GM18907 (cell line): ENCODE measurements at regions not wholly inside any gene's neighbourhood (a gene's known extent, or its start where the extent isn't known, plus 50 kb on each side); places are given as distances from the start of the nearest gene placed in this dataset.

Experiments used
- ATAC-seq: cut with Tn5 transposase; IDR thresholded peaks from one replicate; pipeline ENCODE4 v1.9.1; 2021; ENCODE audit warnings: mild to moderate bottlenecking, moderate library complexity; ENCODE audit not compliant: unreplicated experiment

- ATAC-seq, result peak; percentile 97
Observed at GRCh38 chr3:156760333-156760732, 65.8 kb upstream of the LEKR1 start.

- ATAC-seq, result no peak
Observed at GRCh38 chr3:156761007-156761406, 65.1 kb upstream of the LEKR1 start.

DNA sequence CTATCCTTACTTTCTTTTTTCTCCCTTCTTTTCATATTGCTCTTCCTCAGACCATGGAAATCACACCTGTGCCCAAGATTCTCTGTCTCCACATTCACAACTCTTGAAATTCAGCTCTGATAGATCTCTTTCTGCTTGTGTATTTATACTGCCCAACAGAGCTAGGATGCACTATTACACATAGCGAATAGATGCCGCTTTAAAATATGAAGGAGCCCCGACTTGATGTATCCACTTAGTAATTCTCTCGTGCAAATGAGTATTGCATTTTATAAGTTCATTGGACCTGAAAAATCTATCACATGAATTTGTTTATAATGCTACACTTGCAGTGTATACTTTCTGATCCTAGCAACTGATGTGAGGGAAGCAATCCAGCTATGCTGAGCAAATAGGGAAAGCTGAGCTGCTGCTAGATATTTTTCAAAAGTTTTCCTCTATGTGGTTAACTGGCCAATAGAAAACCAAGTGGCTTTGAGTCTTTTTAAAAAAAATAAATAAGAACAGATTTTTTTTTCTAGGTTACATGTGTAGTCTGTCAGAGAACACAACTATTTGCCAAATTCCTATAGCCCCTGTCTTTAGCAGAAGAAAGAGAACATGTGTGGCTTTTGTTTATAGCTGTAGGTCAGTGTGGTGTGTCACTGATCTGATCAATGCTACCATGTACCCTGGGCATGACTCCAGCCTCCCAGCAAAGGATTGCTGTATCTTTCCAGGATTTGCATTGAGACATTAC lies 64.3 kb upstream of the LEKR1 start:
- ATAC-seq, result no peak

GRCh38 chr3:156762631-156763185 lies 63.4 kb upstream of the LEKR1 start:
- no peak for ATAC-seq

DNA sequence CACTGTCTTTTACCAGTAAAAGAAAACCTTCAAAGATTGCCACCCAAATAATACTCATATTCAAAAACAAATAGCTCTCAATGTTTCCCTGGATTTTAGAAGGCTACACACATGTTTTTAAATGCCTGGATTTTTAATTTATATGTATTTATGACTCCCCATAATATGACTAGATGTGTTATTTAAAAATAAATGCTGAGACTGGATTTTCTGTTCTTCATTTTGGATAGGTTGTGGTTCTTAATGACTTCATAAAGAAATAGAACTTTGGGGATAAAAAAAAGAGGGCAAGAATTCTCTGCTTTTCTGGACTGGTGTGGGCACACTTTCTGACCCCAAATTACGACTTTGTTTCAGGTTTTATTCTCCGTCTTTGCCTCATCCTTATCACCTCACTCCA lies 62.8 kb upstream of the LEKR1 start:
- no peak for ATAC-seq

DNA sequence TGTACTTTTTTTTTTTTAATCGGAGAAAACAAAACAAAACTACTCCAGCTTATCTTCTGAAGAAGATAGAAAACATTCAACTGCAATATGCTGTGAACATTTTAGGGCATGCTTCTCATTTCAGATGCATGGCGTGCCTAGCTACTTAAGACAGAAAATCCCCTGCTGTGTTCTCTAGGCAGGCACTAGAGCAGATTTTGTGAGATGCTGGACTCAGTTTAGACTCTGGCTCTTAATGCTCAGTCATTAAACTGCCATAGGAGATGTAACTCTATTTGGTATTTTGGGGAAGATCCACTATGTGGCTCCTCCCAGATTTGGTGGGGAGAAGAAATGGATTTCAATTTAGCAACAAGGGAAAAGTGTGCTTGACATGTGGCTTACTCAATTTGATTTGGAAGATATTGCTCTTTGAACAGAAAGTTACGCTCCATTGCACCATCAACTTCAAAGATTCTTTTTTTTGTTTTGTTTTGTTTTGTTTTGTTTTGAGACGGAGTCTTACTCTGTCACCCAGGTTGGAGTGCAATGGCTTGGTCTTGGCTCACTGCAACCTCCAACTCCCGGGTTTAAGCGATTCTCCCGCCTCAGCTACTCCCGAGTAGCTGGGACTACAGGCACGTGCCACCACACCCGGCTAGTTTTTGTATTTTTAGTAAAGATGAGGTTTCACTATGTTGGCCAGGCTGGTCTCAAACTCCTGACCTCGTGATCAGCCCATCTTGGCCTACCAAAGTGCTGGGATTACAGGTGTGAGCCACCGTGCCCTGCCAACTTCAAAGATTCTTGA lies 62.0 kb upstream of the LEKR1 start:
- no peak for ATAC-seq

DNA sequence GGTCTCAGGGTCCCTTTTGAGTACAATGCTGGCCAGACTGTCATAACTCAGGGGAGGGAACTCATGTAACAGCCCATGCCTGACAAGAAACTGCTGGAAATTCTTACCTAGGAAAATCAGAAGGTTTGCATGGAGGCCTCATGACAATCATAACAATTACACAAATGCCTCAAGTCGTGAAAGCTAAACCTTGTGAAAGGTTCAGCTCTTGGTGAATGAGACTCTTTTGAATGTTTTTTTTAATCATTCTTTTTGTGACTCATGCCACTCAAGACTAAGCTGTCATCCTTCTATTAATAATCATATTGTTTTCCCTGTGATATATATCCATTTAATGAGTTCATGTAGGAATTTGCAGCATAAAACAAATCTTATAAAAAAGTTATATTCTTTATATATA lies 61.4 kb upstream of the LEKR1 start:
- ATAC-seq, result no peak

DNA sequence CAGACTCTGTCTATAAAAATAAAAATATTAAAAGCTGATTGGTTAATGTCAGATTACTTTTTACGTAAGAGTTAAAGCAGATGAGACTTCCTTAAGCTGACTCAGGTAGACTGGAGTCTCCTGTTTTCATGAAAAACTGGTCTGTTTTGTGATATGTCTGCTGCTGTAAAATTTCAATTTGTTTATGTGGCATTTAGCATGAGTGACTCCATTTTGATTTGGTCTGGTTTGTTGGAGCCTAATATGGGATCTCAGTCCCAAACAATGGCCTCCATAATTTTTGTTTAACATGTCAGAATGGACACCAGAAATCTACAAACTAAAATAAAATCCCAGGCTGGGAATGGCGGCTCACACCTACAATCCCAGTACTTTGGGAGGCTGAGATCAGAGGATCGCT lies 57.8 kb upstream of the LEKR1 start:
- ATAC-seq, result no peak

- ATAC-seq, result no peak
Observed at GRCh38 chr3:156769721-156770654, 56.2 kb upstream of the LEKR1 start.

- no peak for ATAC-seq
Observed at GRCh38 chr3:156770699-156771414, 55.3 kb upstream of the LEKR1 start.

DNA sequence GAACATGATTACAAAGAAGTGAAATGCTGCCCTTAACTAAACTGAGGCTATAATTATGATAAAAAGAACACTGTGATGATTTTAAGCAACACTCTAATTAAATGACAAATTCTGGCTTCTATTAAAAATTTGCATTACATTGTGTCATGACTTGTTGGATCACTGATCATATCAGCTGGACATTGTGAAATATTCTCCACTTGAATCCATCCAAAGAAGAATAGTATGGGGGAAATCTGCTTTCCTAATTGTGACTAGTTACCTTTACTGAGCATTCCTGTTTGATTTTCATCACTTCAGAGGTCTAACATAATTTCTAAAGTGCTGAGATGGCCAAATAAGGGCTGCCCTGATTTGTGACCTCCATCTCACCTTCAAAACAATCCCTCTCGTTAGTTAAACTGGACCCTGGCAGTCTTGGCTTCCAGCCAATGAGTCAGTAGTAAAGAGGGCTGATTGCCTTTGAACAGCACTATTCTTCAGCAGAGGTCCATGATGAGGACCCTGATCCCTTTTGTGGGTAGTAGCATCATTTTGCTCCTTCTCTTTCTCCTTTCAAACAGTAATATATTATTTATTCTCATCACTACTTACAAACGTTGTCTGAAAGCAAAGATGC lies 53.5 kb upstream of the LEKR1 start:
- no peak for ATAC-seq

- no peak for ATAC-seq
Observed at GRCh38 chr3:156776031-156776430, 50.1 kb upstream of the LEKR1 start.
